ENCODE measurements at regions not wholly inside any gene's neighbourhood (a gene's known extent, or its start where the extent isn't known, plus 50 kb on each side); places are given as distances from the start of the nearest gene placed in this dataset.
"Not testable (repeated sequence)": the region's sequence is repeated elsewhere in the genome, so short reads cannot be mapped to it uniquely, and the experiment has no call there.

DNA sequence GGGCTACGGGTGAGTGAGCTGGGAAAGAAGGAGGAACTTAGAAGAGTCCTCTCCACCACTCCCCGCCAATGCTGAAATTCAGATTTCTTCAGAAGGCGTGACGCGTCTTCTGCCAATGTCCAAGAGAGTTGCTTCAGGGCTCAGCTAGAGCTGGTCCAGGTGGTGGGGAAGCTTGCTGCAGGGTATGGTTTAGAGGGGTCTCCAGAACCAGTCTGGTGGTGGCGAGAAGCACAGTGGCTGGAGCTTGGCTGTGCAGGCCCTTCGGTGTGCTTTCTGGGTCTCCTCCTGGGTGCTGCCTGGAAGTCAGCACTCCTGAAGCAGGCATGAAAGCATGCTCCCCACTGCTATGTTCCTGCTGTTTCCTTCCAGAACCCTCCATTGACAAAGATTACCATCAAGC lies 387.2 kb downstream of the PTPRU start:
- DNase-seq = no peak

DNA sequence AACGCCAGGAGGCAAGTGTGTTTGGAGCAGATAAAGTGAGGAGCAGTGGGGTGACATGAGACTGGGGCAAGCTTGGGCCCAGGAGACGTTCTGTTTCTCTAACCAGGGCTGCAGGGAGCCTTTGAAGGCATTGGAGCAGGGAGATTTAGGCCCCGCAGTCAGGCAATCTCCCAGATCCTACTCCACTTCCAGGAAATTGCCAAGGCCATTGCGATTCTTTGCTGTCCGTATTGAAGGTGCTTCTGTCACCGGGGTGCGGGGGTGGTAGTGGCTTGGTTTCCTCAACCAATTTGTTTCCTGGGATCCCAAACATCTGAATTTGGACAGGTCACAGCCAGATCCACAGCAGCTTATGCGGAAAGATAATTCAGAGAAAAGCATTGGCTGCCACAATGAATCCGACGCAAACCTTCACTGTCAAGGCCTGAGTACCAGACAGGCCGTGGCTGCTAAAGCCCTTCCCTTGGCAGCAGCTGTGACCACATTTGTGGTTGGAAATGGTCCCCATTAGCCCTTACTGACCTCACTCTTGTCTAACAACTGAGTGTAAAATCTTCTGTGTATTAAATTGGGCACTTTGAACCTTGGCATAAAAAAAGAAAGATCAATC lies 385.6 kb downstream of the PTPRU start:
- DNase-seq = no peak

DNA sequence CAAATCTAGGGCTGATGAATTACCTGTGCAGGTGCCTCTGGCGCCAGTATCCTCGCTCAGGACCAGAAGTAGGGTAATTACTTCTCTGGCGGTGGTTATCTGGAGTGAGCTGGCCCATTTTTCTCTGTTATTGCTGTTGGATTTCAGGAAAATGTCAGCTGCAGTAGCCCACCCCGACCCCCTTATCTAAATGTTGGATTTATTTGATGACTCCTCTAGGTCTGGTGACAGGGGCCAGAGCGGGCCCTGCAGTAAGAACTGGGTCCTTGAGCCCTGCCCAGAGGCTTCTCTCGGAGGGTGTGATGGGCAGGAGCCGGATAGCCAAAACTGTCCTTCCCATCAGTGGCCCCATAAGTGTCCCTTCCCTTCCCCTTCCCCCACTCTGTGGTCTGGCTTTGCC lies 384.3 kb downstream of the PTPRU start:
- no peak for DNase-seq

DNA sequence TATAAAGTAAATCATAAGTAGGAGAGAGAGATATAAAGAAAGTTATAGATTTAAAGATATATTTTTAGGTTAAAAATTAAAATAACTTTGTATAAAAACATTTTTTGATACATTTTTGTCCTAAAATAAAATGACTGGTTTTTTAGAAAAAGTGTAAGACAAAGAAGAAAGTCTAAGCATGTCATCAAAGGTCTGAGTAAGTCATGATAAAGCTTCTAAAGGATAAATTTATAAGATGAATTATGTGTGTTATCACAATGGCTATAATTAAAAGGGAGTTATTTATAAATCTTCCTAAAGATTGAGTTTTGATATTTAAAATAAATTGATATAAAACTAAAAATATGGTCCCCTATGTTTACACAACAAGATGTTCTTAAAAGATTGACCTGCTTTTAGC lies 370.9 kb downstream of the PTPRU start:
- DNase-seq = no peak

DNA sequence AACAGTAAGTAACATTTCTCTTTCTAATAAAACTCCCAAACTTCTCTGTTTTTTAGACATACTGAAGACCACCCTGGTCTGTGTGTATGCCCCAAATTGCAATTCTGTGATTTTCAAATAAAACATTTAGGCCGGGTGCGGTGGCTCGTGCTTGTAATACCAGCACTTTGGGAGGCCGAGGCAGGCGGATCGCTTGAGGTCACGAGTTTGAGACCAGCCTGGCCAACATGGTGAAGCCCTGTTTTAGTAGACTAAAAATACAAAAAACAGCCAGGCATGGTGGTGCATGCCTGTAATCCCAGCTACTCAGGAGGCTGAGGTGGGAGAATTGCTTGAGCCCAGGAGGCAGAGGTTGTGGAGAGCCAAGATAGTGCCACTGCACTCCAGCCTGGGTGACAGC lies 368.5 kb downstream of the PTPRU start:
- DNase-seq = not testable (repeated sequence)

DNA sequence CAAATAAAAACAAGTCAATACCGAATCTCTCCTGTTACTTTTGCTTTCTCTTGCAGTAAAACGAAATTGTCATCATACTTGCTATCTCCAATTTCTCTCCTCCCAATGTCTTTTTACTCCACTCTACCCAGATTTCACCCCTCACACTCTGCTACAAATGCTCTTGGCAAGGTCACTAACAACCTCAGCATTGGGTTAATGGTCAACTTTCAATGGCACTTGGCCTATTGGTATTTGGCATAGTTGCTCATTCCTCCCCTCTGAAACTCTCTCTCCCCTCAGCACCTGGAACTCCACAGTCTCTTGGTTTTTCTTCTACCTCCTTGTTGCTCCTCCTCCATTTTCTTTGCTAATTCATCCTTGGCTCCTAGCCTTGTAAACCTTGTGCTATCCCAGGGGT lies 367.3 kb downstream of the PTPRU start:
- no peak for DNase-seq

DNA sequence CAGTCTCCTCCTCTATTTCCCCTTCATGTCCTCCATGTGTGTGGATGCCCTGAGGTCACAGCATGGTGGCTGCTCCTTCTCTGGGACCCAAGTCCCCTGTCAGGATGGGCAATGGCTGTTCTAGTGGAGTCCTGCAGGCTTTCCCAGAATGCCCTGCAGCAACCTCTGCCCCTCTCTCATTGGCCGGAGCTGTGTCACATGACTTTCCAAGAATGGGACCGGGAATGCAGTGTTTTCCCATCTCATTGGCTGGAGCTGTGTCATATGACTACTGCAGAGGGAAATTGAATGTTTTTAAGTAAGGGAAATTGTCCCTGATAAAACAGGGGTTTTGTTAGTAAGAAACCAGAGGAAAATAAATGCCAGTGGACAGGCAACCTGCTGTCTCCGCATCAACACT lies 365.9 kb downstream of the PTPRU start:
- DNase-seq = no peak

DNA sequence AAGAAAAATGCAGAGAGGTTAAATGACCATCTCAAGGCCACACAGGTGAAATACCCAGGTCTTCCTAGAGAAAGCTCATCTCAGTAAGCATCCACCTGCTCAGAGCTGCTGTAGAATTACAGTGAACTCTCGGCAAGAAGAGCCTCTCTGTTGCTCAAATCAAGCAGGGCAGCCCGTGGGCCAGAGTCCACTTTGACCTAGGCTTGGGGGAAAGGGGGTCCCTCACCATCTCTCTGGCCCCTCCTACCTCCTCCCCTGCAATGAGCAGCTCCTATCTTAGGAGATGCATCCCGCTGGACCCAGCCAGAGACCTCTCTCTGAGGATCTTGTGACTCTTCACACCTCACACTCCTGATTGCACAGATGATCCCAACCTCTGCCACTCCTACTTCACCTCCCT lies 364.7 kb downstream of the PTPRU start:
- DNase-seq = no peak

DNA sequence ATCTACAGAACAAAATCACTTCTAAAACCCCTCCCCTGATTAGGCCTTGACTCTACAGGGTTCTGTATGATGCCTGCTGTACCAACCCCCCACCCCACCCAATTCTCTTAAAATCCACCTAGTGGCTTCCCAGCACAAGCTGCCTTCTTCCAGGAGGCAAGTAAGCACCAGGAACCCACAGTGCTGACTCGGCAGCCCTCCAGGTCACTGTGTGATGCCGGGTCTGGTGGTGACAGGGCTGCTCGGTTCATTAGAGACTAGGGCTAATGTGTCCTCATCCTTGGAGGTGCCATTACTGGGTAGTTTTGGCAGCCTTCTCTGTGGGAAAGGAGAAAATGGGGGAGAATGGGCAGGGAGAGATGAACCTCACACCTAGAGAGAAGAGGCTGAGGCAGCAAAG lies 363.5 kb downstream of the PTPRU start:
- DNase-seq = no peak

DNA sequence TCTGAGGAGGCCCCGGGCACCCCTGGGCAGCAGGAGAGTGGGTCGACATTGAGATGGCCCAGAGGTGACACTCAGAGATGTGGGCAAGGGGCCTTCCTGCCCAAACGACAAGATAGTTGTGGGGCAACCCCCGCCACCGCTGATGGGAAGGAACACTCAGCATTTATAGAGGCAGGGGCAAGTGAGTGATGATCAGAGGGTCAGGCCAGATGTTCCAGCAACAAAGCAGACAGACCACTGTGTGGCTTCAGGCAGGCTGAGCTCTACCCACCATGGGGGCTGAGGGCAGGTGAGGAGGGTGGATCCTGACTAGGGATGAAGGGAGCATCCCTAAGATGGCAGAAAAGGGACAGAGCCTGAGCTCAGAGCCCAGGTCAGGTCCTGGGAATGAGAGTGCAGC lies 362.7 kb downstream of the PTPRU start:
- DNase-seq = no peak

DNA sequence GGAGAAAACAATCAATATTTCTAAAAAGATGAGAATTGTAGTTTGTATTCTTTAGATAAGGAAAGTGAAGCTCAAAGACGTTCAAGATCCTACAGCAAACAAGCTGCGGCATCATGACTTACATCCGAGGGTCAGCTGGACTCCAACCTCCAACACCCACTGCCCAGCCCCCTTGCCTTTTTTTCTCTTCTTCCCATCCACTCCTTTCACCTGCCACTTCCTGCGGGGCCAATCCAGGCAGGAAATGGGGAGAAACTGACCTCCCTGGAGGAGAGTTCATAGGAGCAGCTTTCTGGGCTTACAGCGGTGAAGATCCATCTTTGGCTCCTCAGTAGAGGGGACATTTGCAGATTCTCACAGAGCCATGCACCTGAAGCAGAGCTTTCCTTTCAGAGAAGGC lies 361.5 kb downstream of the PTPRU start:
- no peak for DNase-seq

DNA sequence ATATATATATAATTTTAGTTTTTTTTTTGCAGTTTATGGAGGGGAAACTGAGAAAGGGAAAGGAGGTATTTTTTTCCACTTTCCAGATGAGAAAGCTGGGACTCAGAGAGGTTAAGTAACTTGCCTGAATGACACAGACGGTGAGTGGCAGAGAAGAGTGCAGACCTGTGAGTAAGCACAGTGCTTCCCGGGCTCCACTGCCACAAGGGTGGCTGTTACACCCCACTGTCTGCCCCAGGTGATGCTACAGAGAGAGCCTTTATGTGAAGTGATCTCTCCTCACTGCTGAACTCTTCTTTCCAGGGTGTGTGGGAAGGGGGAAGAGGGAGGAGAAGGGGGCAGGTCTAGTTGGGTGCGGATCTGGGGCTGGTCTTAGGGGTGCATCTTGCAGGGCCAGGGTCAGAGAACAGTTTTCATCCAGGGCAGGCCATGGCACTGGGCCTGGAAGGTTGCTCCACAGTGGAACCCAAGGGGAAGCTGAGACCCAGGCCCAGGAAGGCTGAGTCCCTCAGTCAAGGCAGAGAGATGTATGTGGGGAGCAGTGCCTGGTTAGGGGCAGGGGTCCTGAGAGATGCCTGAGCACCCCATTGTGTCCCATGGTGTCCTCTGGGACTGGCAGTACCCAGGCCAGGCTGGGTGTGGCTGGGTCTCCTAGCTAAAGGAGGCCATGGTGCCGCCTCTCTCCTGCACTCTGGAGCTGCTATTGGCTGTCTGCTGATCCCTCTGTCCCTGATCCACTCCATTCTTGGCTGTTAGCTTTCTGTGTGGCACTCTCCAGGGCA lies 357.5 kb downstream of the PTPRU start:
- DNase-seq = no peak

DNA sequence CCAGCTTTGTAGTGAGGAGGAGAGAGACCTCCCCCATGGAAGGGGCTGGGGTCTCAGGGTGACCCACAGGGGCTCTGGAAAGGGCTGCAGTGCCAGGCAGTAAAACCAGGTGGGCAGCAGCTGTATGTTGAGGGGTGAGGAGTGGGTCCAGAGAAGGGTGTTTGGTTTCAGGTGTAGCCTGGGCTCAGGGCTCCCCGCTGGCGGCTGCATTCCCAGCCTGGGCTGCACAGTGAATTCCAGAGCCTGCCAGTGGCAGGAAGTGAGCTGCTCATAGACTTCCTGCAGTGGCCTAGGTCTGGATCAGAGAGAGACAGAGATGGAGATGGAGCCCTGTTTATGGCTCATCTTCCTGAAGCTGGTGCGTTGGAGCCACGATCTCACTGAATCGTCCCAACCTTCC lies 356.4 kb downstream of the PTPRU start:
- no peak for DNase-seq

DNA sequence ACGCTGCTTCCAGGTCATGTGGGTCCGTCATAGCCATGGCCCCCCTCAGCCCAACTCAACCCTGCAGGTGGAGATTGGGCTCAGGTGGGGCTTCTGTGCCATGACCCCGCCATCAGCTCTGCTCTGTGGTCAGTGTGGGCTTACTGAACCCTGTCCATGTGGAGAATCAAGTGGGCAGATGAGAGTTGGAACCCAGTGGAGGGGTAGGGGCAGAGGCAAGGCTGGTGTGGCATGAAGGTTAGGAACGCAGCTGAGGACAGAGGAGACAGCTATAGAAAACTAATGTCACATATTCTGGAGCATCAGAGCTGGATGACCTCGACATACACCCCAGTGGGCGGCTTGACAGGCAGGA lies 355.9 kb downstream of the PTPRU start:
- DNase-seq = no peak

DNA sequence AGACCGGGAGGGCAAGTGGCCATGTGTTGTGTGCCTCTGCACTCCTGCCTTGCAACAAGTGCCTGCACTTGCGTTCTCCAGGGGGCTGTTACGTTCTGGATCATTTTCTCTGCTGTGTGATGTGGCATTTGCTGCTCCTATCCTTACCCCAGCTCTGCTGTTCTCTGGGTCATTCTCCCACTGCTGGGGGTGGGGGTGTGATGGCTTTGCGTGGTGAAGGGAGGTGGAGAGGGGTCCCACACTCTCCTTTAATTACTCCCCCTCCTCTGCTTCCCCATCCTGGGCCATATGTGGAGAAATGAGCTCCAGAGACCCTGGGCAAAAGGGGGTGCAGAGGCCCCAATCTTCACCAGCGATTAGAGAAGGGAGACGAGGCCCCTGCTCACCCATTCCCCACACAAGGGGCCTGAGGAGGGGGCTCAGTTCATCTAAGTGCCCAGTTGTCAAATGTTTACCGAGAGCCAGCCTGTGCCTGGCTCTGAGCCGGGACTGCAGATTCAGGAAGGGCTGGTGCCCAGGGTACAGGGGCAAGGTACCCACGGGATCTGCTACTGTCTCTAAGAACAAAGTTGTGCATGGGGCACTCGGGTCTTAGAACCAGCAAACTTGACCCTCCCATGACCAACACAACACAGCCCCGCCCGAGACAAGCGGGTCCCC lies 355.4 kb downstream of the PTPRU start:
- DNase-seq = no peak

DNA sequence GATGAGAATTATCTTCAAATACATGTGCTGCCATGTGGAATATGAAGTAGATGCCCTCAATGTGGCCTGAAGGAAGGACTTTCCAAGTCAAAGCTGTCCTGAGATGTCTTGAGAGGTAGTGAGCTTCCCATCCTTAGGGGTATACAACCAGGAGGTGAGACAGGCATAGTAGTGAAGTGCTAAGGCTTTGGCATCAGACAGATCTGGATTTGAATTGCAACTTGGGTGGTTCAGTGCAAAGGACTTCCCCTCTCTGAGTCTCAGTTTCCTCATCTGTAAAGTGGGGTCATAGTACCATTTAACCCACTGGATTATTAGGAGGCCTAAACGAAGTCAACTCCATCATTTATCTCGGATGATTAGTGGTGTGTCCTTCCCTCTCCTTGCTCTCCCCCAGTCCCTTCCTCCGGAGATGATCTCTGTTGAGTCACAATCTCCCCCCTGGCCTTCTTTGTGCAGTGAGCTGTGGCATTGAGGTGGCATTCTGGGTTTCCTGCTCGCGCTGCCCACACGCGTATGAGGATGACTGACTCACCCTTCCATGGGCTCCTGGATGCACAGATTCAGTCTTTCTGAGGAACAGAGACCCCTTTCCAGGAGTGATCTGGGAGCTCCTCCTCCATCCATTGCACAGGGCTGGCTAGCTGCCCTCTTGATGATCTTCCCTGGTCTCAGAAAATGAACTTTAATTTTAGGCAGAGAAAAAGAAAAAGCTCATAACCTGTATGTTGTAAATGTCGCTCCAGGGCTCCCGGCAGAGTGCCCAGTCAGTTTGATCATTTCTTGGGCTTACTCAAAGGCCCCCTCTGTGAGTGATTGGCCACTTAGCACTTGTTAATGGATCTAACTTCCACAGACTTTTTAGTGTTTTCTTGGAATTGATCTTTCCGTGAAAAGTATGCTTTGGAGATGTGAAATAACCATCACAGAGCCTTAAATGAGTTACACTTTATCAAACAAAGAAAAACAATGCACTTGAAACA lies 354.6 kb downstream of the PTPRU start:
- no peak for DNase-seq

DNA sequence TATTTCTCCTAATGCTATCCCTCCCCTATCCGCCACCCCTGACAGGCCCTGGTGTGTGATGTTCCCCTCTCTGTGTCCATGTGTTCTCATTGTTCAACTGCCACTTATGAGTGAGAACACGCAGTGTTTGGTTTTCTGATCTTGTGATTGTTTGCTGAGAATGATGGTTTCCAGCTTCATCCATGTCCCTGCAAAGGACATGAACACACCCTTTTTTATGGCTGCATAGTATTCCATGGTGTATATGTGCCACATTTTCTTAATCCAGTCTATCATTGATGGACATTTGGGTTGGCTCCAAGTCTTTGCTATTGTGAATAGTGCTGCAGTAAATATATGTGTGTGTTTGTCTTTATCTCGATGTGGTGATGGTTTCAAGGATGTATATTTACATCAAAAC lies 353.4 kb downstream of the PTPRU start:
- not testable (repeated sequence) for DNase-seq

DNA sequence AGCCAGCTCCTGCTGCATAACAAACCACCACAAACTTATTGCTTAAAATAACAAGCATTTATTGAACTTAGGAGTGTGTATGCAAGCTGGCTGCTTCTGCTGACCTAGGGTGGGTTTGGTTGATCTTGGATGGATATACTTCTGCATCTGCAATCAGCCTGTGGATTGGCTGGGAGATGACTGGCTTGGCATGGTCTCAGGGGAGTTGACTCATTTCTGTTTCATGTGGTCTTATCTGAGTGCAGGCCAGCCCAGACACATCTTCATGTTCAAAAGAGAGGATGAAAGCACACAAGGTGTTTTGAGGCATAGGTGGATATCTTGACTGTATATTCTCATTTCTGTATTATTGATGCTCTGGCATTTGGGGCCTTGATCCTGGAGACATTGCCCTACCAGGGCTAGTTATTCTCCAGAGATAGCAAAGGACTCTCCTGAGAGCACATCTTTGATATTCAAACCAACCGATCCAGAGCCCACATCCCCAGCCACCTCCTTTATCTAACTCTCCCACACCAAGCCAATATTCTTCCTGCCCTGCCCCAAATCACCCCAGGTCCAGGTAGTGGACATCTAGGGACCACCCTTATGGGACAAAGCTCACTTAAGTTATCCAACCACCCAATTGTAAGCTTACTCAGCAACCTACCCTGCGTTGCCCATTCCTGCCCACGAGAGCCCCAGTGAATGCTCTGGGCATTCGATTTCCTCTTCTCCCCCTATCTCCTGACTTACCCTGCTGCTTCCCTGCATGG lies 350.8 kb downstream of the PTPRU start:
- DNase-seq = no peak

DNA sequence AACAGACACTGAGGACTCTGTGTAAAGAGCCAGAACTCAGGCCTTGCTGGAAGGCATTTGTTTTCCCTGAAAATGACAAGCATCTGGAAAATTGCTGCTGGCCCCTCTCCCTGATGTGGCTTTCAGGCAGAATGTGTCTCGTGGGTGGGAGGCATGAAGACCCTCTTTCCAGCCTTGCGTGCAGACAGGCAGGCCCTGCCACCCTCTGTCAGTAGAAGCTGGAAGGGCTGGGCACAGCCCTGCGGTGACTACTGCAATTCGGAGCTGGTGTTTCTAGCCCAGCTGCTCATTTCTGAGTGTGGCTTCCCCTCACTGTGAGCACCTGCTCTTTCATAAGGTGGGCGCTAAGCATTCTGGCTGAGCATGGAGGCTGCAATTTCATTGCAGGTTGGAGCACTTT lies 349.9 kb downstream of the PTPRU start:
- DNase-seq = no peak

DNA sequence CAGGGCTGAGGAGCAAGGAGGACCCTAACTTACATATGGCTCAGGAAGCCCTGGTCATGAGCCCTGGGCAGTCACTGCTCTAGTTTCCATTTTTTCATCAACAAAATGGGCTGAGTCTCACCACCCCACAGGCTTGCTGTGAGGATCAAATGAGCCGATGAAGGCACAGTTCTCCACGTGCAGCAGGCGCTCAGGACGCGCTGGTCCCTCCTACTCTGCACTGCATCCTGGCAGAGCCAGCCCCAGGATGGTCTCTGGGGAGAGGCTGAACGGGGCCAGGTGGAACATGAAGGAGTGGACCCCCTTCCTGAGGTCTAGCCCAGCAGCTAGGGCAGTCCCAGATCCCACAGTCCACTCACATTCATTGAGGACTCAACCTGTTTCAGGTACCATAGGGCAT lies 349.3 kb downstream of the PTPRU start:
- DNase-seq = no peak

DNA sequence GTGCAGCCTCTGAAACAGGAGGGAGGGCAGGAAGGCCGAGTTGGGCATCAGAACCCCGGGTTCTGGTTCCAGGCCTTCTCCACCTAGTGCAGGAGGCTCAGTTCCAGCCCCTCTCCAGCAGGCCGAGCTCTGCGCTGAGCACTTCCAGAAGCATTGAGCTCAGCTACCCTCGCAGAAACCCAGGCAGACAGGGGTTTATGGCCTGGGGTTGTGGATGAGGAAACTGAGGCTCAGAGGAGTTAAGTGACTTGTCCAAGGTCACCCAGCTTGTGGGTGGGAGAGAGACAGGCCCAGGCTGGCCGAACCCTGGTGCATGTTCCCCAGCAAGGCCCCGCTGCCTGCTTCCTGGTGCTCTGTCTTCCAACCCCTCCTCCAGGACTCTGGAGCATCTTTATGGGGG lies 348.9 kb downstream of the PTPRU start:
- DNase-seq = no peak

DNA sequence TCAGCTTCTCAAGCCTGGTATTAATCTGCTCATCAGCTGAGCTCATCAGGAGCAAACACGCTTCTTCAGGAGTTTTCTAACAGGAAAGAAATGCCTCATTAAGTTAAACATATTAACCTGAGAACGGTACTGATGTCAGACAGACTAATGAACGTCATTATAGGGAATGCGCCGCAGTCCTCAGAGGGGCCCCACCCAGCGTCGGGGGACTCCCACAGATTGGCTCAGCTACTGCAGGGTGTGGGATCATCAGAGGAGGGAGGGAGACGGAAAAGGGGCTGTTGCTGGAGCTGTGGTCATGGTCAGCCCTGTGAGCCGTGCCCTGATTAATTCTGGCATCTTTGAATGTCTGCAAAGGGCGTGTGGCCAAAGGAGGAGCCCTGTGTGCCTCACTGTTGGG lies 348.5 kb downstream of the PTPRU start:
- DNase-seq = no peak

DNA sequence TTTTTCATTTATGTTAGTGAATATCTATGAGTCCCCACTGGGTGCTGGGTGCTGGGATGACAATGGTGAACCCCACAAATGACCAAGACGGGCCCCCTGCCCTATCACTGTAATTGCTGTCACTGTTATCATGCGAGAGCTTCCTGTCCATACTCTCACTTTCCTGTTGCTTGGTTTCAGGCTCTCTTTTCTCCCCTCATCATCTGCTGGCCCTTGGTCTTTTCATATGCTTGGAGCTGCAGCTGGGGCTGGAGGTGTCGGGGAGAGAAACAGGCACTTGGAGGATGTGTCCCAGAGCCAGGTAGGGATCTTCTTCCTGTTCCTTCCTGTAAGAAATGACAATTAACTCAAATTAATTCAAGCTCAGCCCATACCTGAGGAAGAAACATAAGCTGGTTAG lies 348.0 kb downstream of the PTPRU start:
- no peak for DNase-seq
